ENCODE measurements at regions not wholly inside any gene's neighbourhood (a gene's known extent, or its start where the extent isn't known, plus 50 kb on each side); places are given as distances from the start of the nearest gene placed in this dataset.

DNA sequence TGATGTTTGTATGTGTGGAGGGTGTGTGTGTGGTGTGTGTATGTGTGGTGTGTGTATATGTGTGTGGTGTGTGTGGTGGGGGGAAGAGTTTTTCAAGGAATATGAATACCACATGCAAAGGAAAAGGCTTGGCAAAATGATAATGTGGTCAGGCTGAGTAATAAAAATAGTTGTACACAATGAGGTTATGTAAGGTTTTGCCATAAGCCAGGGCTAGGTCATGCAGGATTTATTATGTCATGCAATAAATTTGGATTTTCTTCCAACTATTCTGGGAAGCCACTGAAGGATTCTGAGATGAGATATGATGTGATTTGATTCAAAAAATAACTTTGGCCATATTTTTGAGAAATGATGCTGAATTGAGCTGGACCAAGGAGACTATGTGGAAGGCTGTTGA, 1191.6 kb upstream of the SEL1L start:
- TF ChIP-seq, protein P1, sequence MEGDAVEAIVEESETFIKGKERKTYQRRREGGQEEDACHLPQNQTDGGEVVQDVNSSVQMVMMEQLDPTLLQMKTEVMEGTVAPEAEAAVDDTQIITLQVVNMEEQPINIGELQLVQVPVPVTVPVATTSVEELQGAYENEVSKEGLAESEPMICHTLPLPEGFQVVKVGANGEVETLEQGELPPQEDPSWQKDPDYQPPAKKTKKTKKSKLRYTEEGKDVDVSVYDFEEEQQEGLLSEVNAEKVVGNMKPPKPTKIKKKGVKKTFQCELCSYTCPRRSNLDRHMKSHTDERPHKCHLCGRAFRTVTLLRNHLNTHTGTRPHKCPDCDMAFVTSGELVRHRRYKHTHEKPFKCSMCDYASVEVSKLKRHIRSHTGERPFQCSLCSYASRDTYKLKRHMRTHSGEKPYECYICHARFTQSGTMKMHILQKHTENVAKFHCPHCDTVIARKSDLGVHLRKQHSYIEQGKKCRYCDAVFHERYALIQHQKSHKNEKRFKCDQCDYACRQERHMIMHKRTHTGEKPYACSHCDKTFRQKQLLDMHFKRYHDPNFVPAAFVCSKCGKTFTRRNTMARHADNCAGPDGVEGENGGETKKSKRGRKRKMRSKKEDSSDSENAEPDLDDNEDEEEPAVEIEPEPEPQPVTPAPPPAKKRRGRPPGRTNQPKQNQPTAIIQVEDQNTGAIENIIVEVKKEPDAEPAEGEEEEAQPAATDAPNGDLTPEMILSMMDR (IDR thresholded peaks at IDR 0.05) = no peak
- no peak for TF ChIP-seq POLR2A (IDR thresholded peaks at IDR 0.05)
